ENCODE measurements at regions not wholly inside any gene's neighbourhood (a gene's known extent, or its start where the extent isn't known, plus 50 kb on each side); places are given as distances from the start of the nearest gene placed in this dataset.

GRCh38 chr6:119686240-119686639 is 336.7 kb upstream of the MAN1A1 start:
- no peak overlapping the region for H3K4me3 ChIP-seq (ENCODE audit: low read depth in 2 of 2, low read length in 1 of 2)
- H3K79me2 ChIP-seq (ENCODE audit: insufficient read depth) = no peaks in the 10 kb centered on the region
- no peaks in the 10 kb centered on the region for H3K9me3 ChIP-seq
- H3K9ac ChIP-seq = no peak overlapping the region
- no peaks in the 10 kb centered on the region for H3K9me2 ChIP-seq
- H3K27me3 ChIP-seq (ENCODE audit: insufficient read depth) = no peaks in the 10 kb centered on the region
- no peak for DNase-seq
- no peaks in the 10 kb centered on the region for H3K36me3 ChIP-seq (replicated peaks in 1 of 2; ENCODE audit: control insufficient read depth in 1 of 2, insufficient read depth in 2 of 2, low read length in 1 of 2)
- no peaks in the 10 kb centered on the region for H3F3A ChIP-seq (replicated peaks; ENCODE audit: insufficient read depth)
- ChIA-PET CTCF (no interaction called here), POLR2A (no interaction called here)
- H2AFZ ChIP-seq (ENCODE audit: low read depth) = no peak overlapping the region
- H3K4me1 ChIP-seq (ENCODE audit: control insufficient read depth in 1 of 2, insufficient read depth in 2 of 2, low read depth in 1 of 2, low read length in 1 of 2) = no peaks in the 10 kb centered on the region
- no peak overlapping the region for H3K4me2 ChIP-seq
- no peak overlapping the region for H3K27ac ChIP-seq (ENCODE audit: low read depth in 2 of 2, low read length in 1 of 2)
- no peaks in the 10 kb centered on the region for H4K20me1 ChIP-seq (ENCODE audit: insufficient read depth)
- TF ChIP-seq IRF3 (IDR thresholded peaks at IDR 0.05; ENCODE audit: low read depth, low read length) (no peak), JUND (IDR thresholded peaks at IDR 0.05) (no peak)

GRCh38 chr6:119683671-119684070 is 334.1 kb upstream of the MAN1A1 start:
- Histone ChIP-seq H3K36me3 (replicated peaks in 1 of 2; ENCODE audit: control insufficient read depth in 1 of 2, insufficient read depth in 2 of 2, low read length in 1 of 2) (no peaks in the 10 kb centered on the region), H3K79me2 (ENCODE audit: insufficient read depth) (no peaks in the 10 kb centered on the region), H3K4me1 (ENCODE audit: control insufficient read depth in 1 of 2, insufficient read depth in 2 of 2, low read depth in 1 of 2, low read length in 1 of 2) (no peaks in the 10 kb centered on the region), H3K9me2 (no peaks in the 10 kb centered on the region), H3K4me3 (ENCODE audit: low read depth in 2 of 2, low read length in 1 of 2) (no peak overlapping the region), H2AFZ (ENCODE audit: low read depth) (no peak overlapping the region), H3K4me2 (no peak overlapping the region), H3F3A (replicated peaks; ENCODE audit: insufficient read depth) (no peaks in the 10 kb centered on the region), H4K20me1 (ENCODE audit: insufficient read depth) (no peaks in the 10 kb centered on the region), H3K27me3 (ENCODE audit: insufficient read depth) (no peaks in the 10 kb centered on the region), H3K9me3 (no peaks in the 10 kb centered on the region), H3K9ac (no peak overlapping the region), H3K27ac (ENCODE audit: low read depth in 2 of 2, low read length in 1 of 2) (no peak overlapping the region)
- no peak for DNase-seq
- TF ChIP-seq EP300 (IDR thresholded peaks at IDR 0.05; ENCODE audit: borderline replicate concordance in 1 of 2, low read depth in 1 of 2, low read length in 1 of 2) = no peak
- TF ChIP-seq POLR2AphosphoS5 (IDR thresholded peaks at IDR 0.05; ENCODE audit: low read depth, low read length) = no peak
- TF ChIP-seq PBX3 (IDR thresholded peaks at IDR 0.05) = no peak
- no peak for TF ChIP-seq SIN3A (IDR thresholded peaks at IDR 0.05; ENCODE audit: borderline replicate concordance, low read depth, low read length)
- TF ChIP-seq GABPA (IDR thresholded peaks at IDR 0.05; ENCODE audit: low read depth) = no peak
- no peak for TF ChIP-seq GATA2 (CRISPR knock-in tag; IDR thresholded peaks at IDR 0.05)
- no peak for TF ChIP-seq CTCF (IDR thresholded peaks at IDR 0.05)
- TF ChIP-seq JUND (IDR thresholded peaks at IDR 0.05) = no peak
- TF ChIP-seq YY1 (IDR thresholded peaks at IDR 0.05; ENCODE audit: low read depth) = no peak
- no peak for TF ChIP-seq MEF2A (IDR thresholded peaks at IDR 0.05; ENCODE audit: borderline replicate concordance, low read depth)
- TF ChIP-seq IRF3 (IDR thresholded peaks at IDR 0.05; ENCODE audit: low read depth, low read length) = no peak
- TF ChIP-seq NRF1 (IDR thresholded peaks at IDR 0.05; ENCODE audit: low read depth, low read length) = no peak
- ChIA-PET CTCF (no interaction called here), POLR2A (no interaction called here)
- 62% methylated on average over 2 of the region's 2 CpGs for WGBS (ENCODE audit: low lambda C conversion rate)
